Ovary (tissue), 3 donors: ENCODE measurements at regions not wholly inside any gene's neighbourhood (a gene's known extent, or its start where the extent isn't known, plus 50 kb on each side); places are given as distances from the start of the nearest gene placed in this dataset.

Experiments used
- CTCF ChIP-seq, 3 donors: fragments of 450-650 bp in 2 of 3; fragments of 200-600 bp in 1 of 3; IDR thresholded peaks; one replicate each; pipeline versions ENCODE4 v1.5.1 to v1.8.0; 2016 to 2022; ENCODE audit warnings: antibody characterized with exemption in 3 of 3, mild to moderate bottlenecking in 1 of 3
- EP300 ChIP-seq: sonication (generic); formaldehyde crosslinking; IDR thresholded peaks from one replicate; pipeline ENCODE4 v1.6.1; 2017; ENCODE audit warnings: antibody characterized with exemption
- POLR2A ChIP-seq: fragments of 450-650 bp; IDR thresholded peaks from one replicate; pipeline ENCODE4 v1.6.1; 2017; ENCODE audit warnings: antibody characterized with exemption, mild to moderate bottlenecking, moderate library complexity
- donor health status: DM: no; HTN: no; CAD: no.

- TF ChIP-seq EP300 (no peak), CTCF (IDR thresholded peaks at IDR 0.05) (no peak), POLR2A (no peak)
Measured at GRCh38 chr5:89059274-89059673, 176.3 kb upstream of the MEF2C start.
